ENCODE measurements at regions not wholly inside any gene's neighbourhood (a gene's known extent, or its start where the extent isn't known, plus 50 kb on each side); places are given as distances from the start of the nearest gene placed in this dataset.
"Not testable (repeated sequence)": the region's sequence is repeated elsewhere in the genome, so short reads cannot be mapped to it uniquely, and the experiment has no call there.

DNA sequence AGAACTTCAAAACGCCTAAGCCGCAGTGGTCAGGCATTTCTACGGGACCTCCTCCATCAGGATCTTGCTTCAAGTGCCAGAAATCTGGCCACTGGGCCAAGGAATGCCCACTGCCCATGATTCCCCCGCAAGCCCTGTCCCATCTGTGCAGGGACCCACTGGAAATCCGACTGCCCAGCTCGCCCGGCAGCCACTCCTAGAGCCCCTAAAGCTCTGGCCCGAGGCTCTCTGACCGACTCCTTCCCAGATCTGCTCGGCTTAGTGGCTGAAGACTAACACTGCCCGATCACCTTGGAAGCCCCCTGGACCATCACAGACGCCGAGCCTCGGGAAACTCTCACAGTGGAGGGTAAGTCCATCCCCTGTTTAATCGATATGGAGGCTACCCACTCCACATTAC is 1113.0 kb upstream of the TMEM132C start:
- H3K9me3 ChIP-seq = peaks cover 7% of the 10 kb centered on the region; the same call in 1 of the 2 replicates
- H3K9ac ChIP-seq = no peak overlapping the region
- H3K4me2 ChIP-seq = no peak overlapping the region
- no peak for TF ChIP-seq Cebpa-rat (IDR thresholded peaks at IDR 0.05)
- H3K4me3 ChIP-seq = no peak overlapping the region
- no peaks in the 10 kb centered on the region for H3K4me1 ChIP-seq
- no peaks in the 10 kb centered on the region for H3K27me3 ChIP-seq
- H3K36me3 ChIP-seq = no peaks in the 10 kb centered on the region
- no peak overlapping the region for H3K27ac ChIP-seq
- no peaks in the 10 kb centered on the region for H4K20me1 ChIP-seq

DNA sequence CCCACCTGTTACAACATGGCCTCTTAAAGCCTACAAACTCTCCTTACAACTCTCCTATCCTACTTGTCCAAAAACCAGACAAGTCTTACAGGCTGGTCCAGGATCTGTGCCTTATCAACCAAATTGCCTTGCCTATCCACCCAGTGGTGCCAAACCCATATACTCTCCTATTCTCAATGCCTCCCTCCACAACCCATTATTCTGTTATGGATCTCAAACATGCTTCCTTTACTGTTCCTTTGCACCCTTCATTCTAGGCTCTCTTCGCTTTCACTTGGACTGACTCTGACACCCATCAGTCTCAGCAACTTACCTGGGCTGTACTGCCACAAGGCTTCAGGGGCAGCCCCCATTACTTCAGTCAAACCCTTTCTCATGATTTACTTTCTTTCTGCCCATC is 1112.1 kb upstream of the TMEM132C start:
- not testable (repeated sequence) for H3K9me3 ChIP-seq, H3K36me3 ChIP-seq, H3K27me3 ChIP-seq, H3K4me2 ChIP-seq, H4K20me1 ChIP-seq, H3K9ac ChIP-seq, H3K27ac ChIP-seq, H3K4me1 ChIP-seq, H3K4me3 ChIP-seq

- not testable (repeated sequence) for H3K4me1 ChIP-seq, H3K27ac ChIP-seq, H3K9ac ChIP-seq, H4K20me1 ChIP-seq, H3K9me3 ChIP-seq, H3K4me2 ChIP-seq, H3K4me3 ChIP-seq, H3K27me3 ChIP-seq, H3K36me3 ChIP-seq
Measured at GRCh38 chr12:127155935-127156619, 1110.9 kb upstream of the TMEM132C start.

- not testable (repeated sequence) for H3K4me3 ChIP-seq, H4K20me1 ChIP-seq, H3K4me2 ChIP-seq, H3K4me1 ChIP-seq, H3K9me3 ChIP-seq, H3K36me3 ChIP-seq, H3K27ac ChIP-seq, H3K27me3 ChIP-seq, H3K9ac ChIP-seq
Measured at GRCh38 chr12:127157501-127158366, 1109.2 kb upstream of the TMEM132C start.

DNA sequence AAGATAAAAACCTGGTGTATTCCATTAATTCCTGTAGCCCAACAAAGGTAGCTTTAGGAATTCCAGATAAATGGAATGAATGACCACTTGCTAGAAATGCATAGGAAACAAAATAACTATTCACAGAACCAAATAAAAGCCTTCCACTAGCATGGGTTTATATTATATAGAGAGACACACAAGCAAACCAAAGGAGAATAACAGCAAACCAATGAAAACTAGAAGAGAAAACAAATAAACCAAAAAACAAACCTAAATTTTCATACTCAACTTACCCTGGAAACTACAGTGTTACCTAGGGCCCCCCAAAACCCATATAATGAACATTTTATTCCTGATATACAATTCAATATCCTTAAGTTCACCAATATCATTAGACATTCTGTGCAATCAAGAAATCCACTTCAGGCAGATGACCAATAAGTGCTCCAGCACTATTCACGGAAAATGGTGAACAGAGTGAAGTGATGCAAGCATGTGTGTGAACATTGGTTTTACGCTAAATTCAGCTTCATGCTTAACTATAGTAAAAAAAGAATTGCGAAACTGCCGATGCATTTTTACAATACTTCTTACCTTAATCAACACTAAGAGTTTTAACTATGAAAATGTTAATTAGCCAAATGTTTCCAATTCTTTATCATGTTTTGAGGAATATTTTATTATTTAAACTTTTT is 1108.4 kb upstream of the TMEM132C start:
- no peaks in the 10 kb centered on the region for H4K20me1 ChIP-seq
- TF ChIP-seq Cebpa-rat (IDR thresholded peaks at IDR 0.05) = no peak
- H3K9ac ChIP-seq = no peak overlapping the region
- no peaks in the 10 kb centered on the region for H3K36me3 ChIP-seq
- no peak overlapping the region for H3K4me3 ChIP-seq
- H3K9me3 ChIP-seq = peaks cover 7% of the 10 kb centered on the region; the same call in 1 of the 2 replicates
- no peaks in the 10 kb centered on the region for H3K27me3 ChIP-seq
- H3K27ac ChIP-seq = no peak overlapping the region
- no peaks in the 10 kb centered on the region for H3K4me1 ChIP-seq
- H3K4me2 ChIP-seq = no peak overlapping the region

DNA sequence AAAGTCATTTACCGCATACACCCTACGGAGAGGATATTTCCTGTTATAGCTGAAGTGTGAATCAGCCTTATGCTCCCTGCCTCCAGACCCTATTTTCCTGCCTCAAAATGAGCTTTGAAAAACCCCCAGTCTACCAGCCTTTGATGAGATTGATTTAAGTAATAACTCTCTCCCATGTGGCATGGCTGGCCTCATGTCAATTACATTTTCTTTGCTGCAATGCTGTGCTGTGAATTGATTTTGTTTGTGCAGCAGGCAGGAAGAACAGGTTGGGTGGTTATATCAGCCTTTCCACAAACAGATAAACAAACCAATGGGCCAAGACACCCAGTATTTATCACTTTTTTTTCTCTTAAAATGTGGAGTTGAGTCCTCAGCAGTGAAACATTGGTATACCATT is 1105.5 kb upstream of the TMEM132C start:
- TF ChIP-seq Cebpa-rat (IDR thresholded peaks at IDR 0.05) = no peak
- Histone ChIP-seq H3K27me3 (no peaks in the 10 kb centered on the region), H3K4me3 (no peak overlapping the region), H3K36me3 (no peaks in the 10 kb centered on the region), H3K4me2 (no peak overlapping the region), H3K27ac (no peak overlapping the region), H3K4me1 (no peaks in the 10 kb centered on the region), H4K20me1 (no peaks in the 10 kb centered on the region), H3K9me3 (peaks cover 11% of the 10 kb centered on the region), H3K9ac (no peak overlapping the region)

DNA sequence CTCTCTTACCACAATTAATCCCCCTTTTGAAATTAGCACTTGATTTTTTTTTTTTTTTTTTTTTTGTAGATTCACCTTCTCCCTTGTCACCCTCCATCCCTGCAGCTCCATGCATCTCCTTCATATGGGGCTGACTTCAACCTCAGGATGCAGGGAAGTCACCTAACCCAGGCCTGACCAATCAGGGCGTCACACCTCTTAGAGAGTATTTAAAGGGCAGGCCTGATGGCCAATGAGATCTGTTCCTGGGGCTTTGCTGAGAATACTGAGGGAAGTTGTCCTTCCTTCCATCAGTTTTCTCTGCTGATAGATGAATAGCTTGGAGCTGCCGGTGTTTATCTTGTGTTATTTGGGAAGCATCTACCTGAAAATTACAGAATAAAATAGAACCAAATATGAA is 1104.7 kb upstream of the TMEM132C start:
- H3K9ac ChIP-seq = no peak overlapping the region
- no peaks in the 10 kb centered on the region for H4K20me1 ChIP-seq
- H3K27ac ChIP-seq = no peak overlapping the region
- peaks cover 9% of the 10 kb centered on the region for H3K9me3 ChIP-seq
- H3K4me3 ChIP-seq = no peak overlapping the region
- H3K4me2 ChIP-seq = no peak overlapping the region
- TF ChIP-seq Cebpa-rat (IDR thresholded peaks at IDR 0.05) = no peak
- no peaks in the 10 kb centered on the region for H3K4me1 ChIP-seq
- no peaks in the 10 kb centered on the region for H3K27me3 ChIP-seq
- no peaks in the 10 kb centered on the region for H3K36me3 ChIP-seq

GRCh38 chr12:127162902-127163301 is 1104.1 kb upstream of the TMEM132C start:
- Histone ChIP-seq H3K36me3 (no peaks in the 10 kb centered on the region), H3K9ac (no peak overlapping the region), H3K27ac (no peak overlapping the region), H3K4me2 (no peak overlapping the region), H3K9me3 (peaks cover 9% of the 10 kb centered on the region), H3K4me3 (no peak overlapping the region), H3K27me3 (no peaks in the 10 kb centered on the region), H4K20me1 (no peaks in the 10 kb centered on the region), H3K4me1 (no peaks in the 10 kb centered on the region)
- TF ChIP-seq Cebpa-rat (IDR thresholded peaks at IDR 0.05) = no peak

GRCh38 chr12:127165567-127166392 is 1101.2 kb upstream of the TMEM132C start:
- Histone ChIP-seq H3K4me3 (no peak overlapping the region), H3K4me2 (no peak overlapping the region), H4K20me1 (no peaks in the 10 kb centered on the region), H3K27ac (no peak overlapping the region), H3K9ac (no peak overlapping the region), H3K27me3 (no peaks in the 10 kb centered on the region), H3K9me3 (peaks cover 9% of the 10 kb centered on the region), H3K4me1 (no peaks in the 10 kb centered on the region), H3K36me3 (no peaks in the 10 kb centered on the region)
- no peak for TF ChIP-seq Cebpa-rat (IDR thresholded peaks at IDR 0.05)
